ENCODE measurements at regions not wholly inside any gene's neighbourhood (a gene's known extent, or its start where the extent isn't known, plus 50 kb on each side); places are given as distances from the start of the nearest gene placed in this dataset.
"Not testable (repeated sequence)": the region's sequence is repeated elsewhere in the genome, so short reads cannot be mapped to it uniquely, and the experiment has no call there.

DNA sequence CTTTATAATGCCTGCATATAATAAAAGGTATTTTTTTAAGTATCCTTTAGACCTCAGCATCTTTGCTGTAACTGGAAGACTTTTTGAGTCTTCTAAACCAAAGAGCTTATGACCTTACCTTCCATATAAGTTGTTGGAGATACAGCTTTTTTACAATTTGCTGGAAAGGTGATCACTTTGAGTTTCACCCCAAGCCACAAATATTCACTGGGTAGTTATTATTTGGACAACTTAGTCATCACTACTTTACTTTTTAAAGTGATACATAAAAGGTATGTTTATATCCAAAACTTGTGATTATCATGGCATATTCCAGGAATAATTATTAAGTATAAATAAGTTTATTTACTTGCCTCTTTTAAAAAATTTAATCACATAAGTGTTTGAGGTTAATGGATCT lies 246.7 kb upstream of the NRIP1 start:
- H3K4me3 ChIP-seq = no peak overlapping the region
- H3K9me3 ChIP-seq = no peaks in the 10 kb centered on the region
- DNase-seq (ENCODE audit: low spot score in 2 of 2) = no peak
- peaks cover 11% of the 10 kb centered on the region for H3K4me1 ChIP-seq
- no peaks in the 10 kb centered on the region for H3K36me3 ChIP-seq
- H3K27me3 ChIP-seq = no peaks in the 10 kb centered on the region
- TF ChIP-seq EP300 (IDR thresholded peaks at IDR 0.05) (no peak), POLR2AphosphoS5 (IDR thresholded peaks at IDR 0.05) (no peak), POLR2A (IDR thresholded peaks at IDR 0.05) (no peak)
- TF ChIP-seq, protein P1, sequence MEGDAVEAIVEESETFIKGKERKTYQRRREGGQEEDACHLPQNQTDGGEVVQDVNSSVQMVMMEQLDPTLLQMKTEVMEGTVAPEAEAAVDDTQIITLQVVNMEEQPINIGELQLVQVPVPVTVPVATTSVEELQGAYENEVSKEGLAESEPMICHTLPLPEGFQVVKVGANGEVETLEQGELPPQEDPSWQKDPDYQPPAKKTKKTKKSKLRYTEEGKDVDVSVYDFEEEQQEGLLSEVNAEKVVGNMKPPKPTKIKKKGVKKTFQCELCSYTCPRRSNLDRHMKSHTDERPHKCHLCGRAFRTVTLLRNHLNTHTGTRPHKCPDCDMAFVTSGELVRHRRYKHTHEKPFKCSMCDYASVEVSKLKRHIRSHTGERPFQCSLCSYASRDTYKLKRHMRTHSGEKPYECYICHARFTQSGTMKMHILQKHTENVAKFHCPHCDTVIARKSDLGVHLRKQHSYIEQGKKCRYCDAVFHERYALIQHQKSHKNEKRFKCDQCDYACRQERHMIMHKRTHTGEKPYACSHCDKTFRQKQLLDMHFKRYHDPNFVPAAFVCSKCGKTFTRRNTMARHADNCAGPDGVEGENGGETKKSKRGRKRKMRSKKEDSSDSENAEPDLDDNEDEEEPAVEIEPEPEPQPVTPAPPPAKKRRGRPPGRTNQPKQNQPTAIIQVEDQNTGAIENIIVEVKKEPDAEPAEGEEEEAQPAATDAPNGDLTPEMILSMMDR (IDR thresholded peaks at IDR 0.05) = no peak
- H3K27ac ChIP-seq = no peak overlapping the region

- not testable (repeated sequence) for H3K27me3 ChIP-seq; H3K4me1 ChIP-seq; H3K27ac ChIP-seq; H3K9me3 ChIP-seq; DNase-seq (ENCODE audit: low spot score in 2 of 2); H3K4me3 ChIP-seq; H3K36me3 ChIP-seq
- 96% methylated on average over 4 of the region's 4 CpGs for WGBS
These were observed 252.2 kb upstream of the NRIP1 start for GRCh38 chr21:15317034-15317433.

GRCh38 chr21:15319727-15320126 lies 254.9 kb upstream of the NRIP1 start:
- no peak for TF ChIP-seq POLR2AphosphoS5 (IDR thresholded peaks at IDR 0.05)
- no peak for TF ChIP-seq POLR2A (IDR thresholded peaks at IDR 0.05)
- TF ChIP-seq, protein P1 (IDR thresholded peaks at IDR 0.05) = no peak
- no peak for TF ChIP-seq EP300 (IDR thresholded peaks at IDR 0.05)
- no peak for DNase-seq (ENCODE audit: low spot score in 2 of 2)
- Histone ChIP-seq H3K36me3 (no peaks in the 10 kb centered on the region), H3K27me3 (no peaks in the 10 kb centered on the region), H3K4me3 (no peak overlapping the region), H3K27ac (no peak overlapping the region), H3K4me1 (no peaks in the 10 kb centered on the region), H3K9me3 (no peaks in the 10 kb centered on the region)
- WGBS = 87% methylated on average over 7 of the region's 7 CpGs

DNA sequence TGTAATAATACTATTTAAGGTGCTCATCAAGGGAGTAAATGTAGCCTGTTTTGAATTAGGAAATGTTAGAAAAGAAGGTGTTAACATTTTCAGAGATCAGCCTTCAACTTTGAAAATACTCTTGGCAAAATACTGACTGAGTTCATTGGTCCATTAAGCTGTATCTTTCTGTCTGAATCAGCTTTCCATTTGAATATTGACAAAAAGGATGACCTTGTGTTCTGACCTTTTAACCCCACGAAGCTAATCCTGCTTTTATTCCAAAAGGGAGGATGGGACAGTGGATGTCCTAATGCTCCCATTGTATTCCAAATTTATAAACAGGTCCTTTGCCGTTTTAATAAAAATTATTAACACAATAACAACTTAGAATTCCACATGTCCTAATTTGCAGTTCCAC lies 259.7 kb upstream of the NRIP1 start:
- Histone ChIP-seq H3K4me1 (no peaks in the 10 kb centered on the region), H3K36me3 (no peaks in the 10 kb centered on the region), H3K27me3 (no peaks in the 10 kb centered on the region), H3K4me3 (no peak overlapping the region), H3K27ac (no peak overlapping the region), H3K9me3 (no peaks in the 10 kb centered on the region)
- DNase-seq (ENCODE audit: low spot score in 2 of 2) = no peak
- 78% methylated on average over 2 of the region's 2 CpGs for WGBS
- no peak for TF ChIP-seq POLR2A (IDR thresholded peaks at IDR 0.05)
- no peak for TF ChIP-seq POLR2AphosphoS5 (IDR thresholded peaks at IDR 0.05)
- TF ChIP-seq EP300 (IDR thresholded peaks at IDR 0.05) = no peak
- TF ChIP-seq, protein P1 (IDR thresholded peaks at IDR 0.05) = no peak

DNA sequence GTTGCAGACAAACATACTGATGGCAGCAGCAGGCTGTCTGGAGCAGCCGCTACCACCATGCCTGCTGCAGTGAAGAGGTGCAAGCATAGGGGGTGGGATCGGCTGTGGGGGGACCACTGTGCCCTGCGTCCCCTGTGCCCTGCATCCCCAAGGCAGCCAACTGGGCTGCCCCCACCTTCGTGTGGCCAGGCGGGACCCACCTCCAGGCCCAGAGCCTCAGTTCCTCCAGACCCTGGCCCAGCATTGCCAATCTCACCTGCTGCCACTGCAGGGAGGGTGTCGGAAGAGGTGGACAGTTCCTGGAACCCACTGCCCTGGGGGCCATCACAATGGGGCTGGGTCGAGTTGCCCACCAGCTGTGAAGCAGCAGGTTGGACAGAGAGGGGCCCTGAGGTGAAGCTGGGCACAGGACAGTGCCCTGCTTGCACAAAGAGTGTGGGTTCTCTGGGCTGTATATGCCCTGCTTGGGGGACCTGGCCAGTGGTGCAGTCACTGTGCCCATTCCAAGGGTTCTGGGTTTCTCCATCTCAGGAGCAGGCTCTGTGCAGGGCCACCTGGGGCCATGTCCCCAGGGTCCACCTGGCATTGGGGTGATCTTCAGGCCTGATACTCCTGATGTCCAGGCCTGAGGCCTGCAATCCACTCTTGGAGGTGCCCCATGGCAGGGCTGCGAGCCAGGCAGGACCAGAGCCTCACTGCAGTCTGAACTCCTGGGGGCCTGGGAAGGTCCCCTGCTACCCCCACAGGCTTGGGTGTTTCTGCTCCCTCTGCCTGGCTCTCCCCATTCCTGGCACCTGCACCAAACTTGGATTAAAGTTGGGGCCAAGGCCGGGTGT lies 261.4 kb upstream of the NRIP1 start:
- Histone ChIP-seq H3K4me1 (no peaks in the 10 kb centered on the region), H3K27ac (no peak overlapping the region), H3K36me3 (no peaks in the 10 kb centered on the region), H3K4me3 (no peak overlapping the region), H3K27me3 (no peaks in the 10 kb centered on the region), H3K9me3 (no peaks in the 10 kb centered on the region)
- WGBS = 91% methylated on average over 7 of the region's 9 CpGs
- TF ChIP-seq POLR2A (IDR thresholded peaks at IDR 0.05) (no peak), POLR2AphosphoS5 (IDR thresholded peaks at IDR 0.05) (no peak), EP300 (IDR thresholded peaks at IDR 0.05) (no peak)
- TF ChIP-seq, protein P1 (IDR thresholded peaks at IDR 0.05) = no peak
- no peak for DNase-seq (ENCODE audit: low spot score in 2 of 2)

All from suprapubic skin (tissue), 4 donors.